GM12891 (cell line): ENCODE measurements at regions not wholly inside any gene's neighbourhood (a gene's known extent, or its start where the extent isn't known, plus 50 kb on each side); places are given as distances from the start of the nearest gene placed in this dataset.

ENCODE experiments used
- DNase-seq: peaks from one replicate; pipeline ENCODE4 v3.0.0; 2011; ENCODE audit warnings: low spot score; ENCODE audit not compliant: insufficient read length
- FAIRE-seq: peaks from 2 replicates; lab custom pipeline; 2011; peaks lifted over from hg19 to GRCh38; lab: Jason Lieb, UNC
- PAX5 ChIP-seq: IDR thresholded peaks from 2 replicates; pipeline ENCODE4 v1.6.1; 2011; ENCODE audit warnings: low read length, moderate library complexity, mild to moderate bottlenecking; ENCODE audit not compliant: insufficient read depth, severe bottlenecking
- POLR2A ChIP-seq: IDR thresholded peaks from 2 replicates; pipeline ENCODE4 v1.6.1; 2011; ENCODE audit warnings: low read depth, low read length, control low read depth
- POLR2AphosphoS5 ChIP-seq: IDR thresholded peaks from 2 replicates; pipeline ENCODE4 v1.6.1; 2011; ENCODE audit warnings: low read depth, low read length, control low read depth
- POU2F2 ChIP-seq: IDR thresholded peaks from 2 replicates; pipeline ENCODE4 v1.6.1; 2011; ENCODE audit warnings: low read depth, mild to moderate bottlenecking, control low read depth, low read length, moderate library complexity
- SPI1 ChIP-seq: IDR thresholded peaks from 2 replicates; pipeline ENCODE4 v1.6.1; 2011; ENCODE audit warnings: low read depth, low read length, control low read depth
- TAF1 ChIP-seq: IDR thresholded peaks from 2 replicates; pipeline ENCODE4 v1.6.1; 2011; ENCODE audit warnings: low read depth, low read length, control low read depth

- no peak for TF ChIP-seq POLR2AphosphoS5
- TF ChIP-seq POU2F2: no peak
- TF ChIP-seq SPI1: no peak
- TF ChIP-seq PAX5: no peak
- no peak for TF ChIP-seq POLR2A
- TF ChIP-seq TAF1: no peak
- FAIRE-seq (no peak), DNase-seq (no peak)
Measured at GRCh38 chr10:28781296-28781695, 104.0 kb downstream of the BAMBI start.

DNA sequence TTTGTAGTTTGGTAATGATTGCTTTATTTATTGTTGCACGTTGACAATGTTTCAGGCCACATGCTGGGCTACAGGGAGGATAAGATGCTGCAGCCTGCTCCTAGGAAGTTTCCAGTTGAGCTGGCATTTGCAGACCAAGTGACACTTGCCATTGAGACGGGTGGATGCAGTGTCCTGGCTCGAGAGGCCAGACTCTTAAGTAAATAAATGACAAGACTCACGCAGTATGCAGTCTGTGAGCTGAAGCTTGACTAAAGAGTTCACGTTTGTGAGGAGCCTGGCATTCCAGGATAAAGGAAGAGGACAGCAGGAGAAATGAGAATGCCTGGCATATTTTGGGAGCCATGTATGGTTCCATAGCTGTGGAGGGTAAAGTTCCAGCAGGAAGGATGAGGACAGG, 105.8 kb downstream of the BAMBI start:
- no peak for DNase-seq
- FAIRE-seq: no peak
- no peak for TF ChIP-seq POLR2AphosphoS5
- TF ChIP-seq POLR2A: no peak
- TF ChIP-seq POU2F2: no peak
- no peak for TF ChIP-seq SPI1
- no peak for TF ChIP-seq PAX5
- no peak for TF ChIP-seq TAF1

- FAIRE-seq (no peak), DNase-seq (no peak)
- TF ChIP-seq PAX5 (no peak), POLR2AphosphoS5 (no peak), POU2F2 (no peak), POLR2A (no peak), SPI1 (no peak), TAF1 (no peak)
Measured at GRCh38 chr10:28785018-28785417, 107.7 kb downstream of the BAMBI start.

GRCh38 chr10:28788252-28788651, 110.9 kb downstream of the BAMBI start:
- no peak for TF ChIP-seq PAX5
- TF ChIP-seq POLR2AphosphoS5: no peak
- no peak for TF ChIP-seq TAF1
- no peak for TF ChIP-seq POLR2A
- no peak for TF ChIP-seq SPI1
- TF ChIP-seq POU2F2: no peak
- FAIRE-seq: no peak
- no peak for DNase-seq

DNA sequence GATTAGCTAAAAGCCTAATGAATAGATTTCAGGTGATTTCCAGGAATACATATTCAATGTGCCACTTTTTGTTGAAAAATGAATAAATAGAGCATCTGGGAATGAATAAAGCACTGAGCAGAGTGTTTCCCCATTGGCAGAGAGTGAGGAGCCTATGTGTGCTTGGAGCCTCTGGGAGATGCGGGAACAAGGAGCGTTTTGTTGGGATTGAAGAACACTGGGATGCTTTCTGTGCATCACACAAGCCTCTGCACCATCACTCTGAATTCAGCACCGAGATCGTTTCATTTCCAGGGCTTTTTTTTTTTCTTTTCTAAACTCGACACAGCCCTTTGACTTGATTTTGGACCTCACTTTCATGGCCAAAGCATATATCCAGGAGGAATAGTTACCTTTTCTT, 111.4 kb downstream of the BAMBI start:
- TF ChIP-seq POLR2A (no peak), POLR2AphosphoS5 (no peak), PAX5 (no peak), SPI1 (no peak), POU2F2 (no peak)
- DNase-seq: no peak
- no peak for FAIRE-seq

DNA sequence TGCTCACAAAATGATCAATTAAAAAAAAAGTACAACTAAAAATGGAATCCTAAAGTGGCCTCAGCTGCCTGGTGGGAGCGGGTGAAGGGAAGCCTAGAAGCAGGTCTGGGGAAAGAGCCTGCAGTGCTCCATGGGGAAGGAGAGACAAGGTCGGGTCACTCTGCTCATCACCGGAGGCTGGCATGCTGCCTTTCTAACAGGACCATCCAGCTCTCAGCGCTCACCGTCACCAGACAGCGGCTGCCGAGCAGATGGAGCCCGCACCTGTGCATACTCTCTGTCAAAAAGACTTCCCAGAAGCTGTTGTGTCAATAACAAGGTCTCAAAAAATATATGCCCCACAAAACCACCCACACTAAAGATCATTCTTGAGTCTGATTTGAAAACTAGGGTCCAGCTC, 112.8 kb downstream of the BAMBI start:
- FAIRE-seq: no peak
- no peak for DNase-seq
- no peak for TF ChIP-seq PAX5

DNA sequence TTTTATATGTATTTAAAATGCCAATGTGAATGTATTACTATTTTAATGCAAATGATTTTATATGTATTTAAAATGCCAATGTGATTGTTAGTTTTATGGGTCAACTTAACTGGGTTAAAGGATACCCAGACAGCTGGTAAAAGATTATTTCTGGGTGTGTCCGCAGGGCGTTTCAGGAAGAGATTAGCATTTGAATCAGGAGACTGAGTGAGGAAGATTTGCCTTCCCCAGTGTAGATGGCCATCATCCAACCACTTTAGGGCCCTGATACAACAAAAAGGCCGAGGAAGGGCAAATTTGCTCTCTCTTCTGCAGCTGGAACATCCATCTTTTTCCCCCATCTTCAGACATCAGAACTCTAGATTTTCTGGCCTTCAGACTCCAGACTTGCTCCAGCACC, 116.2 kb downstream of the BAMBI start:
- no peak for FAIRE-seq
- TF ChIP-seq POU2F2 (no peak), POLR2A (no peak), TAF1 (no peak), PAX5 (no peak), SPI1 (no peak), POLR2AphosphoS5 (no peak)
- no peak for DNase-seq

- no peak for TF ChIP-seq SPI1
- TF ChIP-seq POLR2AphosphoS5: no peak
- TF ChIP-seq TAF1: no peak
- TF ChIP-seq POLR2A: no peak
- FAIRE-seq (no peak), DNase-seq (no peak)
Measured at GRCh38 chr10:28794986-28795385, 117.7 kb downstream of the BAMBI start.

DNA sequence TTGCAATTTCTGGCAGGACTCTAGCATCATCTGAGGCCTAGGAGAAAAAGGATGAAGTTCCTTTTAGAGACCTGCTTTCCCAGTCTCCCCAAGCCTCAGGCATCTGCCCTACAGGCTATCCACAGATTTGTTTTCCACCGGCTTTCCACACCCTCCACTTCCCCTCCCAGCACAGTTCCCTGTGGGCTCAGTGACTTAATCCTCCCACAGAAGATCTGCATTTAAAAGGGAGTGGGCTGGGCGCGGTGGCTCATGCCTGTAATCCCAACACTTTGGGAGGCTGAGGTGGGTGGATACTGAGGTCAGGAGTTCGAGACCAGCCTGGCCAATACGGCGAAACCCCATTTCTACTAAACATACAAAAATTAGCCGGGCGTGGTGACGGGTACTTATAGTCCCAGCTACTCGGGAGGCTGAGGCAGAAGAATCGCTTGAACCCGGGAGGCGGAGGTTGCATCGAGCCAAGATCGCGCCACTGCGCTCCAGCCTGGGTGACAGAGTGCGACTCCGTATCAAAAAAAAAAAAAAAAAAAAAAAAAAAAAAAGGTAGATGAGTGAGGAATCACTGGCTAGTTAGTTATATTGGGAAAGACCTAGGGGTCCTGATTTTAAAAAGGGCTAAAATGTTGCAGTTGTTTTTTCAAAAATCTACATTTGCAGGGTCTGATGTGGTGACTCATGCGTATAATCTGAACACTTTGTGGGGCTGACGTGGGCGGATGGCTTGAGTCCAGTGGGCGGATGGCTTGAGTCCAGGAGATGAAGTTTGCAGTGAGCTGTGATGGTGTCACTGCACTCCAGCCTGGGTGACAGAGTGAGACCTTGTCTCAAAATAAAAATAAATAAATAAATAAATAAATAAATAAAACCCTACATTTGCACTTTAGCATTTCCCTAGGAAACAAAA, 119.5 kb downstream of the BAMBI start:
- FAIRE-seq (no peak), DNase-seq (no peak)
- no peak for TF ChIP-seq SPI1
- no peak for TF ChIP-seq POLR2AphosphoS5
- TF ChIP-seq POLR2A: no peak
- TF ChIP-seq PAX5: no peak
- no peak for TF ChIP-seq TAF1
- no peak for TF ChIP-seq POU2F2
